GM23248 (cell line): ENCODE measurements at regions not wholly inside any gene's neighbourhood (a gene's known extent, or its start where the extent isn't known, plus 50 kb on each side); places are given as distances from the start of the nearest gene placed in this dataset.

Experiments used
- DNase-seq: peaks from one replicate; pipeline ENCODE4 v3.0.0-alpha.2; 2015
- H2AFZ ChIP-seq: fragments of 200-600 bp; sonication (generic); 2 replicates; pipeline ENCODE4 v1.6.1; 2016; ENCODE audit warnings: antibody characterized with exemption
- H3F3A ChIP-seq: fragments of 200-600 bp; sonication (generic); 2 replicates; pipeline ENCODE4 v1.6.1; 2016; ENCODE audit warnings: mild to moderate bottlenecking, antibody characterized with exemption, mixed run types; ENCODE audit not compliant: insufficient read depth
- H3K27ac ChIP-seq: fragments of 200-600 bp; sonication (generic); 2 replicates; pipeline ENCODE4 v1.5.1; 2016; ENCODE audit warnings: mild to moderate bottlenecking
- H3K27me3 ChIP-seq: fragments of 200-600 bp; sonication (generic); replicated peaks from 2 replicates; pipeline ENCODE4 v1.6.1; 2016; ENCODE audit warnings: mild to moderate bottlenecking; ENCODE audit not compliant: insufficient read depth
- H3K36me3 ChIP-seq: fragments of 200-600 bp; sonication (generic); 2 replicates; pipeline ENCODE4 v1.6.1; 2016; ENCODE audit warnings: low read depth, mild to moderate bottlenecking
- H3K4me1 ChIP-seq: fragments of 200-600 bp; sonication (generic); 2 replicates; pipeline ENCODE4 v1.6.1; 2016; ENCODE audit warnings: mild to moderate bottlenecking; ENCODE audit not compliant: insufficient read depth
- H3K4me2 ChIP-seq: fragments of 200-600 bp; sonication (generic); one replicate; pipeline ENCODE4 v1.6.1; 2016; ENCODE audit warnings: mild to moderate bottlenecking; ENCODE audit not compliant: unreplicated experiment
- H3K4me3 ChIP-seq: fragments of 200-600 bp; sonication (generic); 2 replicates; pipeline ENCODE4 v1.5.1; 2016; ENCODE audit warnings: mild to moderate bottlenecking
- H3K79me2 ChIP-seq: fragments of 200-600 bp; sonication (generic); 2 replicates; pipeline ENCODE4 v1.6.1; 2016; ENCODE audit warnings: mild to moderate bottlenecking; ENCODE audit not compliant: insufficient read depth
- H3K9ac ChIP-seq: fragments of 200-600 bp; sonication (generic); 2 replicates; pipeline ENCODE4 v1.6.1; 2016; ENCODE audit warnings: mild to moderate bottlenecking
- H3K9me2 ChIP-seq: fragments of 200-600 bp; sonication (generic); 2 replicates; pipeline ENCODE4 v1.6.1; 2016; ENCODE audit warnings: mixed run types, mild to moderate bottlenecking, moderate library complexity; ENCODE audit not compliant: insufficient read depth
- H3K9me3 ChIP-seq: fragments of 200-600 bp; sonication (generic); one replicate; pipeline ENCODE4 v1.6.1; 2017; ENCODE audit warnings: low read depth
- H4K20me1 ChIP-seq: fragments of 200-600 bp; sonication (generic); 2 replicates; pipeline ENCODE4 v1.6.0; 2016; ENCODE audit not compliant: insufficient read depth
- EZH2 ChIP-seq: fragments of 200-600 bp; sonication (generic); IDR thresholded peaks from 2 replicates; pipeline ENCODE4 v1.6.1; 2018; ENCODE audit warnings: antibody characterized with exemption, mild to moderate bottlenecking; ENCODE audit not compliant: insufficient read depth, poor library complexity, severe bottlenecking
- EZH2phosphoT487 ChIP-seq: fragments of 200-600 bp; sonication (generic); IDR thresholded peaks from 2 replicates; pipeline ENCODE4 v1.6.1; 2018; ENCODE audit warnings: antibody characterized with exemption, moderate library complexity, mild to moderate bottlenecking, low read depth; ENCODE audit not compliant: insufficient read depth
- WGBS, 2 experiments: methylation state at CpG; one replicate each; pipeline ENCODE4 v1.1.6; 2015 to 2017; ENCODE audit warnings: low lambda C conversion rate in 2 of 2, low coverage in 1 of 2; ENCODE audit errors: missing lambda C conversion rate in 2 of 2; 5-methylcytosine and 5-hydroxymethylcytosine counted together
- in situ Hi-C: fragments of 300-500 bp; cut with MboI; formaldehyde crosslinking; loops from 2 replicates; pipeline ENCODE4 v1.15.0; 2020

- Histone ChIP-seq H3K27ac (no peak overlapping the region), H3K9me3 (no peaks in the 10 kb centered on the region), H3K36me3 (no peaks in the 10 kb centered on the region), H3K4me1 (no peaks in the 10 kb centered on the region), H3K4me3 (no peak overlapping the region), H4K20me1 (no peaks in the 10 kb centered on the region), H3K4me2 (no peak overlapping the region), H3K79me2 (no peaks in the 10 kb centered on the region), H3K27me3 (no peaks in the 10 kb centered on the region), H3F3A (no peaks in the 10 kb centered on the region), H3K9ac (no peak overlapping the region), H2AFZ (no peak overlapping the region), H3K9me2 (no peaks in the 10 kb centered on the region)
- in situ Hi-C loops: no loop called here
- WGBS, 2 experiments: 36 to 41% methylated on average over 21 of the region's 21 CpGs
- TF ChIP-seq EZH2phosphoT487 (no peak), EZH2 (no peak)
- DNase-seq: no peak
These were observed 1445.1 kb upstream of the CDH9 start for GRCh38 chr5:28483327-28484025.

GRCh38 chr5:28473531-28474107, 1435.2 kb upstream of the CDH9 start:
- no peak overlapping the region for H3K9ac ChIP-seq
- H4K20me1 ChIP-seq: no peaks in the 10 kb centered on the region
- no peaks in the 10 kb centered on the region for H3F3A ChIP-seq
- H3K27ac ChIP-seq: no peak overlapping the region
- no peak for DNase-seq
- in situ Hi-C loops: no loop called here
- H3K36me3 ChIP-seq: no peaks in the 10 kb centered on the region
- no peaks in the 10 kb centered on the region for H3K9me3 ChIP-seq
- TF ChIP-seq EZH2 (no peak), EZH2phosphoT487 (no peak)
- H3K27me3 ChIP-seq: no peaks in the 10 kb centered on the region
- no peak overlapping the region for H3K4me2 ChIP-seq
- H3K4me3 ChIP-seq: no peak overlapping the region
- H2AFZ ChIP-seq: no peak overlapping the region
- no peaks in the 10 kb centered on the region for H3K4me1 ChIP-seq
- H3K79me2 ChIP-seq: no peaks in the 10 kb centered on the region
- 21 to 32% methylated on average over 4 of the region's 4 CpGs for WGBS, 2 experiments
- no peaks in the 10 kb centered on the region for H3K9me2 ChIP-seq

- in situ Hi-C loops: no loop called here
- no peak overlapping the region for H3K27ac ChIP-seq
- no peak overlapping the region for H3K4me3 ChIP-seq
- H3K4me2 ChIP-seq: no peak overlapping the region
- 0 to 1% methylated on average over 3 of the region's 3 CpGs for WGBS, 2 experiments
- DNase-seq: no peak
- H3K4me1 ChIP-seq: no peaks in the 10 kb centered on the region
- no peaks in the 10 kb centered on the region for H3K9me3 ChIP-seq
- H3K27me3 ChIP-seq: no peaks in the 10 kb centered on the region
- no peaks in the 10 kb centered on the region for H3F3A ChIP-seq
- TF ChIP-seq EZH2 (no peak), EZH2phosphoT487 (no peak)
- no peak overlapping the region for H2AFZ ChIP-seq
- no peaks in the 10 kb centered on the region for H4K20me1 ChIP-seq
- no peaks in the 10 kb centered on the region for H3K36me3 ChIP-seq
- no peaks in the 10 kb centered on the region for H3K79me2 ChIP-seq
- no peak overlapping the region for H3K9ac ChIP-seq
- no peaks in the 10 kb centered on the region for H3K9me2 ChIP-seq
These were observed 1429.8 kb upstream of the CDH9 start for GRCh38 chr5:28468166-28468565.

GRCh38 chr5:28463728-28464127, 1425.3 kb upstream of the CDH9 start:
- 38 to 44% methylated on average over 4 of the region's 4 CpGs for WGBS, 2 experiments
- H3K36me3 ChIP-seq: no peaks in the 10 kb centered on the region
- no peak overlapping the region for H2AFZ ChIP-seq
- H3K79me2 ChIP-seq: no peaks in the 10 kb centered on the region
- H3K9me2 ChIP-seq: no peaks in the 10 kb centered on the region
- no peaks in the 10 kb centered on the region for H3K27me3 ChIP-seq
- no peak for DNase-seq
- H3K9me3 ChIP-seq: no peaks in the 10 kb centered on the region
- H3K9ac ChIP-seq: no peak overlapping the region
- no peak overlapping the region for H3K4me2 ChIP-seq
- H4K20me1 ChIP-seq: no peaks in the 10 kb centered on the region
- H3K4me1 ChIP-seq: no peaks in the 10 kb centered on the region
- no peaks in the 10 kb centered on the region for H3F3A ChIP-seq
- in situ Hi-C loops: no loop called here
- no peak for TF ChIP-seq EZH2phosphoT487
- no peak for TF ChIP-seq EZH2
- no peak overlapping the region for H3K27ac ChIP-seq
- no peak overlapping the region for H3K4me3 ChIP-seq
